ENCODE measurements at regions not wholly inside any gene's neighbourhood (a gene's known extent, or its start where the extent isn't known, plus 50 kb on each side); places are given as distances from the start of the nearest gene placed in this dataset.
A peak's percentile ranks its signal among the peaks of the same experiment; 100 is the strongest.

- no peak overlapping the region for H3K9ac ChIP-seq (ENCODE audit: low read depth, low read length)
- peak overlapping the region; percentile 26 for H3K27ac ChIP-seq (ENCODE audit: low read depth, low read length)
These were observed 302.0 kb downstream of the DUSP10 start for GRCh38 chr1:221439747-221440501.

GRCh38 chr1:221440658-221441057, 301.2 kb downstream of the DUSP10 start:
- Histone ChIP-seq H3K36me3 (ENCODE audit: insufficient read depth, low read length) (no peaks in the 10 kb centered on the region), H3K27me3 (ENCODE audit: insufficient read depth, low read length) (no peaks in the 10 kb centered on the region), H3K9me3 (ENCODE audit: insufficient read depth, low read depth, low read length) (no peaks in the 10 kb centered on the region), H3K4me1 (ENCODE audit: insufficient read depth, low read length) (peaks cover 14% of the 10 kb centered on the region; the same call in 1 of the 2 replicates), H3K9ac (ENCODE audit: low read depth, low read length) (no peak overlapping the region), H3K4me3 (ENCODE audit: low read length) (no peak overlapping the region), H3K27ac (ENCODE audit: low read depth, low read length) (no peak overlapping the region)
- 78% methylated on average over 5 of the region's 5 CpGs for WGBS

More at GRCh38 chr1:221439747-221440501, 302.0 kb downstream of the DUSP10 start:
- Histone ChIP-seq H3K4me1 (ENCODE audit: insufficient read depth, low read length) (peaks cover 14% of the 10 kb centered on the region; the same call in 1 of the 2 replicates), H3K9me3 (ENCODE audit: insufficient read depth, low read depth, low read length) (no peaks in the 10 kb centered on the region), H3K36me3 (ENCODE audit: insufficient read depth, low read length) (no peaks in the 10 kb centered on the region), H3K4me3 (ENCODE audit: low read length) (no peak overlapping the region), H3K27me3 (ENCODE audit: insufficient read depth, low read length) (no peaks in the 10 kb centered on the region)
- 68% methylated on average over 2 of the region's 4 CpGs for WGBS

- Histone ChIP-seq H3K4me1 (ENCODE audit: insufficient read depth, low read length) (peaks cover 14% of the 10 kb centered on the region; the same call in 1 of the 2 replicates), H3K36me3 (ENCODE audit: insufficient read depth, low read length) (no peaks in the 10 kb centered on the region), H3K9ac (ENCODE audit: low read depth, low read length) (no peak overlapping the region), H3K27me3 (ENCODE audit: insufficient read depth, low read length) (no peaks in the 10 kb centered on the region), H3K9me3 (ENCODE audit: insufficient read depth, low read depth, low read length) (no peaks in the 10 kb centered on the region), H3K27ac (ENCODE audit: low read depth, low read length) (no peak overlapping the region), H3K4me3 (ENCODE audit: low read length) (no peak overlapping the region)
- WGBS, result 90% methylated on average over 2 of the region's 3 CpGs
These were observed 299.8 kb downstream of the DUSP10 start for GRCh38 chr1:221442056-221442455.

GRCh38 chr1:221444346-221444745, 297.5 kb downstream of the DUSP10 start:
- H3K9me3 ChIP-seq (ENCODE audit: insufficient read depth, low read depth, low read length), result no peaks in the 10 kb centered on the region
- no peak overlapping the region for H3K4me3 ChIP-seq (ENCODE audit: low read length)
- no peak overlapping the region for H3K27ac ChIP-seq (ENCODE audit: low read depth, low read length)
- H3K9ac ChIP-seq (ENCODE audit: low read depth, low read length), result no peak overlapping the region
- WGBS, result 98% methylated on average over 6 of the region's 6 CpGs
- no peaks in the 10 kb centered on the region for H3K36me3 ChIP-seq (ENCODE audit: insufficient read depth, low read length)
- H3K27me3 ChIP-seq (ENCODE audit: insufficient read depth, low read length), result no peaks in the 10 kb centered on the region
- peaks cover 14% of the 10 kb centered on the region; the same call in 1 of the 2 replicates for H3K4me1 ChIP-seq (ENCODE audit: insufficient read depth, low read length)

- H3K27me3 ChIP-seq (ENCODE audit: insufficient read depth, low read length), result no peaks in the 10 kb centered on the region
- WGBS, result 96% methylated on average over 7 of the region's 7 CpGs
- H3K27ac ChIP-seq (ENCODE audit: low read depth, low read length), result no peak overlapping the region
- peaks cover 7% of the 10 kb centered on the region; the same call in 1 of the 2 replicates for H3K9me3 ChIP-seq (ENCODE audit: insufficient read depth, low read depth, low read length)
- no peak overlapping the region for H3K9ac ChIP-seq (ENCODE audit: low read depth, low read length)
- H3K36me3 ChIP-seq (ENCODE audit: insufficient read depth, low read length), result no peaks in the 10 kb centered on the region
- no peaks in the 10 kb centered on the region for H3K4me1 ChIP-seq (ENCODE audit: insufficient read depth, low read length)
- no peak overlapping the region for H3K4me3 ChIP-seq (ENCODE audit: low read length)
These were observed 293.2 kb downstream of the DUSP10 start for GRCh38 chr1:221448585-221449175.

GRCh38 chr1:221449194-221449593, 292.7 kb downstream of the DUSP10 start:
- Histone ChIP-seq H3K4me3 (ENCODE audit: low read length) (no peak overlapping the region), H3K27me3 (ENCODE audit: insufficient read depth, low read length) (no peaks in the 10 kb centered on the region), H3K36me3 (ENCODE audit: insufficient read depth, low read length) (no peaks in the 10 kb centered on the region), H3K27ac (ENCODE audit: low read depth, low read length) (no peak overlapping the region), H3K4me1 (ENCODE audit: insufficient read depth, low read length) (no peaks in the 10 kb centered on the region), H3K9me3 (ENCODE audit: insufficient read depth, low read depth, low read length) (peaks cover 7% of the 10 kb centered on the region; the same call in 1 of the 2 replicates), H3K9ac (ENCODE audit: low read depth, low read length) (no peak overlapping the region)
- 97% methylated on average over 2 of the region's 2 CpGs for WGBS

- Histone ChIP-seq H3K9me3 (ENCODE audit: insufficient read depth, low read depth, low read length) (peaks cover 7% of the 10 kb centered on the region; the same call in 1 of the 2 replicates), H3K4me1 (ENCODE audit: insufficient read depth, low read length) (no peaks in the 10 kb centered on the region), H3K27ac (ENCODE audit: low read depth, low read length) (no peak overlapping the region), H3K27me3 (ENCODE audit: insufficient read depth, low read length) (no peaks in the 10 kb centered on the region), H3K9ac (ENCODE audit: low read depth, low read length) (no peak overlapping the region), H3K36me3 (ENCODE audit: insufficient read depth, low read length) (no peaks in the 10 kb centered on the region), H3K4me3 (ENCODE audit: low read length) (no peak overlapping the region)
- WGBS, result 92% methylated on average over 2 of the region's 3 CpGs
These were observed 292.0 kb downstream of the DUSP10 start for GRCh38 chr1:221449801-221450470.

GRCh38 chr1:221451741-221452140, 290.1 kb downstream of the DUSP10 start:
- no peaks in the 10 kb centered on the region for H3K36me3 ChIP-seq (ENCODE audit: insufficient read depth, low read length)
- no peaks in the 10 kb centered on the region for H3K27me3 ChIP-seq (ENCODE audit: insufficient read depth, low read length)
- WGBS, result 92% methylated on average over 1 of the region's 1 CpG
- no peak overlapping the region for H3K9ac ChIP-seq (ENCODE audit: low read depth, low read length)
- H3K27ac ChIP-seq (ENCODE audit: low read depth, low read length), result no peak overlapping the region
- H3K4me1 ChIP-seq (ENCODE audit: insufficient read depth, low read length), result no peaks in the 10 kb centered on the region
- peaks cover 7% of the 10 kb centered on the region; the same call in 1 of the 2 replicates for H3K9me3 ChIP-seq (ENCODE audit: insufficient read depth, low read depth, low read length)
- H3K4me3 ChIP-seq (ENCODE audit: low read length), result no peak overlapping the region

GRCh38 chr1:221454096-221454495, 287.8 kb downstream of the DUSP10 start:
- Histone ChIP-seq H3K4me1 (ENCODE audit: insufficient read depth, low read length) (no peaks in the 10 kb centered on the region), H3K36me3 (ENCODE audit: insufficient read depth, low read length) (no peaks in the 10 kb centered on the region), H3K4me3 (ENCODE audit: low read length) (no peak overlapping the region), H3K27me3 (ENCODE audit: insufficient read depth, low read length) (no peaks in the 10 kb centered on the region), H3K27ac (ENCODE audit: low read depth, low read length) (no peak overlapping the region), H3K9me3 (ENCODE audit: insufficient read depth, low read depth, low read length) (peaks cover 7% of the 10 kb centered on the region; the same call in 1 of the 2 replicates), H3K9ac (ENCODE audit: low read depth, low read length) (no peak overlapping the region)
- 95% methylated on average over 2 of the region's 2 CpGs for WGBS

- H3K4me3 ChIP-seq (ENCODE audit: low read length), result no peak overlapping the region
- no peak overlapping the region for H3K27ac ChIP-seq (ENCODE audit: low read depth, low read length)
- WGBS, result 94% methylated on average over 4 of the region's 4 CpGs
- no peaks in the 10 kb centered on the region for H3K9me3 ChIP-seq (ENCODE audit: insufficient read depth, low read depth, low read length)
- H3K36me3 ChIP-seq (ENCODE audit: insufficient read depth, low read length), result no peaks in the 10 kb centered on the region
- H3K9ac ChIP-seq (ENCODE audit: low read depth, low read length), result no peak overlapping the region
- H3K27me3 ChIP-seq (ENCODE audit: insufficient read depth, low read length), result no peaks in the 10 kb centered on the region
- H3K4me1 ChIP-seq (ENCODE audit: insufficient read depth, low read length), result no peaks in the 10 kb centered on the region
These were observed 285.0 kb downstream of the DUSP10 start for GRCh38 chr1:221456918-221457317.

Measured in HUES64 (cell line).